ENCODE measurements at regions not wholly inside any gene's neighbourhood (a gene's known extent, or its start where the extent isn't known, plus 50 kb on each side); places are given as distances from the start of the nearest gene placed in this dataset.
A peak's percentile ranks its signal among the peaks of the same experiment; 100 is the strongest.

- DNase-seq, result peak; percentile 91
These were observed 81.7 kb upstream of the MSI2 start for GRCh38 chr17:57174591-57174990.

GRCh38 chr17:57178839-57179238 is 77.5 kb upstream of the MSI2 start:
- no peak for DNase-seq

- no peak for DNase-seq
These were observed 73.7 kb upstream of the MSI2 start for GRCh38 chr17:57182621-57183020.

GRCh38 chr17:57186226-57187019 is 69.9 kb upstream of the MSI2 start:
- DNase-seq, result no peak

- no peak for DNase-seq
These were observed 68.9 kb upstream of the MSI2 start for GRCh38 chr17:57187391-57187790.

GRCh38 chr17:57195785-57196460 is 60.4 kb upstream of the MSI2 start:
- DNase-seq, result no peak

GRCh38 chr17:57197466-57198071 is 58.8 kb upstream of the MSI2 start:
- DNase-seq, result no peak

GRCh38 chr17:57201481-57201880 is 54.8 kb upstream of the MSI2 start:
- no peak for DNase-seq

- DNase-seq, result no peak
These were observed 53.3 kb upstream of the MSI2 start for GRCh38 chr17:57203040-57203439.

All from RPMI8226 (cell line).